ENCODE measurements at regions not wholly inside any gene's neighbourhood (a gene's known extent, or its start where the extent isn't known, plus 50 kb on each side); places are given as distances from the start of the nearest gene placed in this dataset.
"Not testable (repeated sequence)": the region's sequence is repeated elsewhere in the genome, so short reads cannot be mapped to it uniquely, and the experiment has no call there.

GRCh38 chr11:13136272-13136596 lies 127.1 kb downstream of the RASSF10 start:
- in situ Hi-C loops (cut with HindIII; ENCODE audit: low sequenced_read_pairs) = no loop called here
- no peak for TF ChIP-seq CTCF (IDR thresholded peaks at IDR 0.05; ENCODE audit: low read depth, low read length, missing control alignments)

GRCh38 chr11:13137844-13138301 lies 128.8 kb downstream of the RASSF10 start:
- in situ Hi-C loops (cut with HindIII; ENCODE audit: low sequenced_read_pairs) = no loop called here
- no peak for DNase-seq (ENCODE audit: low read depth)
- TF ChIP-seq CTCF (IDR thresholded peaks at IDR 0.05; ENCODE audit: low read depth, low read length, missing control alignments) = no peak
- H3K4me3 ChIP-seq (ENCODE audit: low read depth, low read length) = no peak overlapping the region

More at GRCh38 chr11:13136272-13136596, 127.1 kb downstream of the RASSF10 start:
- no peak overlapping the region for H3K4me3 ChIP-seq (ENCODE audit: low read depth, low read length)
- DNase-seq (ENCODE audit: low read depth) = no peak

- in situ Hi-C loops (cut with HindIII; ENCODE audit: low sequenced_read_pairs); DNase-seq (ENCODE audit: low read depth); H3K4me3 ChIP-seq (ENCODE audit: low read depth, low read length): not testable (repeated sequence)
Observed at GRCh38 chr11:13139085-13139484, 130.0 kb downstream of the RASSF10 start.

GRCh38 chr11:13140028-13140870 lies 131.1 kb downstream of the RASSF10 start:
- H3K4me3 ChIP-seq (ENCODE audit: low read depth, low read length) = no peak overlapping the region
- TF ChIP-seq CTCF (IDR thresholded peaks at IDR 0.05; ENCODE audit: low read depth, low read length, missing control alignments) = no peak
- DNase-seq (ENCODE audit: low read depth) = peak; percentile 19
- in situ Hi-C loops (cut with HindIII; ENCODE audit: low sequenced_read_pairs) = no loop called here

GRCh38 chr11:13140873-13141655 lies 131.9 kb downstream of the RASSF10 start:
- in situ Hi-C loops (cut with HindIII; ENCODE audit: low sequenced_read_pairs) = no loop called here
- no peak for DNase-seq (ENCODE audit: low read depth)
- H3K4me3 ChIP-seq (ENCODE audit: low read depth, low read length) = no peak overlapping the region
- TF ChIP-seq CTCF (IDR thresholded peaks at IDR 0.05; ENCODE audit: low read depth, low read length, missing control alignments) = no peak

GRCh38 chr11:13141731-13142709 lies 132.9 kb downstream of the RASSF10 start:
- H3K4me3 ChIP-seq (ENCODE audit: low read depth, low read length) = no peak overlapping the region
- DNase-seq (ENCODE audit: low read depth) = no peak
- in situ Hi-C loops (cut with HindIII; ENCODE audit: low sequenced_read_pairs) = no loop called here
- TF ChIP-seq CTCF (IDR thresholded peaks at IDR 0.05; ENCODE audit: low read depth, low read length, missing control alignments) = no peak

All from astrocyte of the cerebellum (primary cell).